ENCODE measurements at regions not wholly inside any gene's neighbourhood (a gene's known extent, or its start where the extent isn't known, plus 50 kb on each side); places are given as distances from the start of the nearest gene placed in this dataset.

DNA sequence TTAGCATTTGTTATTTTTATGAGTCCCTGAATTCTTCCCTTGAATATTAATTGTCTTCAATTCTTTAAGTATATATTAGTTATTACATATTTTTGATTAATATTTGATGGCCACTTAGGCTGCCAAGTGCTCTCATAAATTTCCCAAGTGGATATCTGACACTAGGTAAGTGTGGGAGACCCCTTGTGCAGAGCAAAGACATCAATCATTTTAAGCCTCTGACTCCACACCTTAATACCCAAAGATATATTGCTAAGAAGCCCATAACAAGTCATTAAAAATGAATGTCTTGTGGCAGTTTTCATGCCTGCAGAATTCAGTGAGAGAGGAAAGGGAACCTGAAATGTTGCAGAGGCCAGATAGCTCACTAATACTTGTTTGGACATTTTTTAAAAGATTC is 58.4 kb upstream of the PROX1 start:
- TF ChIP-seq, protein P1, sequence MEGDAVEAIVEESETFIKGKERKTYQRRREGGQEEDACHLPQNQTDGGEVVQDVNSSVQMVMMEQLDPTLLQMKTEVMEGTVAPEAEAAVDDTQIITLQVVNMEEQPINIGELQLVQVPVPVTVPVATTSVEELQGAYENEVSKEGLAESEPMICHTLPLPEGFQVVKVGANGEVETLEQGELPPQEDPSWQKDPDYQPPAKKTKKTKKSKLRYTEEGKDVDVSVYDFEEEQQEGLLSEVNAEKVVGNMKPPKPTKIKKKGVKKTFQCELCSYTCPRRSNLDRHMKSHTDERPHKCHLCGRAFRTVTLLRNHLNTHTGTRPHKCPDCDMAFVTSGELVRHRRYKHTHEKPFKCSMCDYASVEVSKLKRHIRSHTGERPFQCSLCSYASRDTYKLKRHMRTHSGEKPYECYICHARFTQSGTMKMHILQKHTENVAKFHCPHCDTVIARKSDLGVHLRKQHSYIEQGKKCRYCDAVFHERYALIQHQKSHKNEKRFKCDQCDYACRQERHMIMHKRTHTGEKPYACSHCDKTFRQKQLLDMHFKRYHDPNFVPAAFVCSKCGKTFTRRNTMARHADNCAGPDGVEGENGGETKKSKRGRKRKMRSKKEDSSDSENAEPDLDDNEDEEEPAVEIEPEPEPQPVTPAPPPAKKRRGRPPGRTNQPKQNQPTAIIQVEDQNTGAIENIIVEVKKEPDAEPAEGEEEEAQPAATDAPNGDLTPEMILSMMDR (IDR thresholded peaks at IDR 0.05; ENCODE audit: poor library complexity) = no peak
- TF ChIP-seq EZH2 (IDR thresholded peaks at IDR 0.05; ENCODE audit: borderline replicate concordance) = no peak

Data from hepatocyte (in vitro differentiated cells).